PC-9 (cell line): ENCODE measurements at regions not wholly inside any gene's neighbourhood (a gene's known extent, or its start where the extent isn't known, plus 50 kb on each side); places are given as distances from the start of the nearest gene placed in this dataset.

Experiments used
- EZH2 ChIP-seq: fragments of 200-600 bp; sonication (generic); IDR thresholded peaks from 2 replicates; pipeline ENCODE4 v1.8.0; 2017; ENCODE audit warnings: antibody characterized with exemption, low read depth
- TF ChIP-seq, protein P1 (sequence below): fragments of 200-600 bp; sonication (generic); conservative IDR thresholded peaks from 2 replicates; pipeline ENCODE4 v1.6.1; 2017; ENCODE audit warnings: mixed run types, antibody characterized with exemption, mild to moderate bottlenecking, moderate library complexity

DNA sequence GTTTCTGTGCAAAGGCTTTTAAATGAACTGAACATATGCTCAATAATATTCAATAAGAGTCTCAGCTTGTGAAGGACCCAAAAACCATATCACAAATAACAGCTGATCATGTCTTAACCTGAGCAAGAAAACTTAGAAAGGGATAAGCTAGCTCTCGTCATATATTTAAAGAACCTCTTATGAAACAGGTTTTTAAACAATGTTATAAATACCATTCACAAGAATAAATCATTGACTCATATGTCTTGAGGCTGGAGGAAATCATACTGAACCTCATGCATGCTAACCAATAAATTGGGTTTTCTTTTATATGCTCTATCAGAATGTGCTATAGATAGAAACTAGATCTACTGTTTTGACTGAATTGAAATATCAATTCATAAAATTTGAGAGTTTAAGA is 426.9 kb downstream of the NOVA1 start:
- TF ChIP-seq EZH2: no peak
- TF ChIP-seq, protein P1, sequence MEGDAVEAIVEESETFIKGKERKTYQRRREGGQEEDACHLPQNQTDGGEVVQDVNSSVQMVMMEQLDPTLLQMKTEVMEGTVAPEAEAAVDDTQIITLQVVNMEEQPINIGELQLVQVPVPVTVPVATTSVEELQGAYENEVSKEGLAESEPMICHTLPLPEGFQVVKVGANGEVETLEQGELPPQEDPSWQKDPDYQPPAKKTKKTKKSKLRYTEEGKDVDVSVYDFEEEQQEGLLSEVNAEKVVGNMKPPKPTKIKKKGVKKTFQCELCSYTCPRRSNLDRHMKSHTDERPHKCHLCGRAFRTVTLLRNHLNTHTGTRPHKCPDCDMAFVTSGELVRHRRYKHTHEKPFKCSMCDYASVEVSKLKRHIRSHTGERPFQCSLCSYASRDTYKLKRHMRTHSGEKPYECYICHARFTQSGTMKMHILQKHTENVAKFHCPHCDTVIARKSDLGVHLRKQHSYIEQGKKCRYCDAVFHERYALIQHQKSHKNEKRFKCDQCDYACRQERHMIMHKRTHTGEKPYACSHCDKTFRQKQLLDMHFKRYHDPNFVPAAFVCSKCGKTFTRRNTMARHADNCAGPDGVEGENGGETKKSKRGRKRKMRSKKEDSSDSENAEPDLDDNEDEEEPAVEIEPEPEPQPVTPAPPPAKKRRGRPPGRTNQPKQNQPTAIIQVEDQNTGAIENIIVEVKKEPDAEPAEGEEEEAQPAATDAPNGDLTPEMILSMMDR: no peak
